ENCODE measurements at regions not wholly inside any gene's neighbourhood (a gene's known extent, or its start where the extent isn't known, plus 50 kb on each side); places are given as distances from the start of the nearest gene placed in this dataset.
A peak's percentile ranks its signal among the peaks of the same experiment; 100 is the strongest.

- H3K9me3 Mint-ChIP-seq: no peaks in the 10 kb centered on the region
- no peak for TF ChIP-seq CTCF (IDR thresholded peaks at IDR 0.05; ENCODE audit: unreplicated experiment in 3 of 3)
- H3K4me1 Mint-ChIP-seq: peaks cover 35% of the 10 kb centered on the region
- peaks cover 1% of the 10 kb centered on the region for H3K27me3 Mint-ChIP-seq (ENCODE audit: low read depth)
- H3K36me3 Mint-ChIP-seq (ENCODE audit: low read depth): no peaks in the 10 kb centered on the region
- H3K4me3 Mint-ChIP-seq: peak overlapping the region in 2 of 3 experiments; percentile 68 to 77
- H3K27ac Mint-ChIP-seq: peak overlapping the region; percentile 87 to 98 (median 97)
These were observed 610.1 kb upstream of the ARID1B start for GRCh38 chr6:156167016-156167624.

- Mint-ChIP-seq H3K9me3 (no peaks in the 10 kb centered on the region), H3K36me3 (ENCODE audit: low read depth) (no peaks in the 10 kb centered on the region), H3K27me3 (ENCODE audit: low read depth) (peaks cover 4% of the 10 kb centered on the region), H3K4me1 (peaks cover 35% of the 10 kb centered on the region), H3K4me3 (no peak overlapping the region), H3K27ac (peak overlapping the region in 1 of 3 experiments; percentile 98)
- TF ChIP-seq CTCF (IDR thresholded peaks at IDR 0.05; ENCODE audit: unreplicated experiment in 3 of 3): no peak
These were observed 611.1 kb upstream of the ARID1B start for GRCh38 chr6:156166093-156166492.

- Mint-ChIP-seq H3K27me3 (ENCODE audit: low read depth) (peaks cover 4% of the 10 kb centered on the region), H3K27ac (peak overlapping the region in 2 of 3 experiments; percentile 0 to 34), H3K9me3 (no peaks in the 10 kb centered on the region), H3K36me3 (ENCODE audit: low read depth) (no peaks in the 10 kb centered on the region), H3K4me3 (no peak overlapping the region), H3K4me1 (peaks cover 35% of the 10 kb centered on the region)
- no peak for TF ChIP-seq CTCF (IDR thresholded peaks at IDR 0.05; ENCODE audit: unreplicated experiment in 3 of 3)
These were observed 612.3 kb upstream of the ARID1B start for GRCh38 chr6:156164701-156165452.

GRCh38 chr6:156163311-156163710 is 613.9 kb upstream of the ARID1B start:
- Mint-ChIP-seq H3K27ac (no peak overlapping the region), H3K4me1 (peaks cover 35% of the 10 kb centered on the region), H3K4me3 (no peak overlapping the region), H3K9me3 (no peaks in the 10 kb centered on the region), H3K27me3 (ENCODE audit: low read depth) (peaks cover 4% of the 10 kb centered on the region), H3K36me3 (ENCODE audit: low read depth) (no peaks in the 10 kb centered on the region)
- no peak for TF ChIP-seq CTCF (IDR thresholded peaks at IDR 0.05; ENCODE audit: unreplicated experiment in 3 of 3)

- Mint-ChIP-seq H3K4me1 (peaks cover 18% of the 10 kb centered on the region), H3K27me3 (ENCODE audit: low read depth) (peaks cover 4% of the 10 kb centered on the region), H3K36me3 (ENCODE audit: low read depth) (no peaks in the 10 kb centered on the region), H3K27ac (no peak overlapping the region), H3K9me3 (no peaks in the 10 kb centered on the region), H3K4me3 (no peak overlapping the region)
- TF ChIP-seq CTCF (IDR thresholded peaks at IDR 0.05; ENCODE audit: unreplicated experiment in 3 of 3): no peak
These were observed 615.7 kb upstream of the ARID1B start for GRCh38 chr6:156161471-156161870.

- no peaks in the 10 kb centered on the region for H3K36me3 Mint-ChIP-seq (ENCODE audit: low read depth)
- peaks cover 4% of the 10 kb centered on the region for H3K27me3 Mint-ChIP-seq (ENCODE audit: low read depth)
- no peak for TF ChIP-seq CTCF (IDR thresholded peaks at IDR 0.05; ENCODE audit: unreplicated experiment in 3 of 3)
- no peaks in the 10 kb centered on the region for H3K9me3 Mint-ChIP-seq
- H3K4me3 Mint-ChIP-seq: no peak overlapping the region
- H3K4me1 Mint-ChIP-seq: peaks cover 14% of the 10 kb centered on the region
- H3K27ac Mint-ChIP-seq: no peak overlapping the region
These were observed 616.4 kb upstream of the ARID1B start for GRCh38 chr6:156160795-156161165.
